ENCODE measurements at regions not wholly inside any gene's neighbourhood (a gene's known extent, or its start where the extent isn't known, plus 50 kb on each side); places are given as distances from the start of the nearest gene placed in this dataset.

DNA sequence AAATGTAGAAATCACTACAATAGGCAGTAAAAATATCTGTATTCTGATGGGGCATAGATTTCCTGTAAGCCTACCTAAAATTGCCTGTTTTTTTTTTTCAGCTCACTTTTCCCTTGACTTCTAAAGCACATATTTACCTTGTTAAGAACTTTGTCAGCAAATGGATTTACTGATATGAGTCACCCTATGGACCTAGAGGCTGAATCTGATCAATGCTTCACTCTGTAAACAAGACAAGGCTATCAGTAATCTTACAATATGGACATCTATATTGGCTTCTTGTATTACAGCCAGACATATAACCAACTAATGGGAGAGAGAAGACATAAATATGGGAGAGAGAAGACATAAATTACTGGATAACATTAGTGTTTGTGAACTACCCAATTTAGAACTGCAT is 792.7 kb upstream of the CHD1 start:
- H3K4me3 Mint-ChIP-seq, result no peak overlapping the region
- no peaks in the 10 kb centered on the region for H3K27me3 Mint-ChIP-seq (ENCODE audit: low read depth)
- no peaks in the 10 kb centered on the region for H3K4me1 Mint-ChIP-seq
- no peaks in the 10 kb centered on the region for H3K9me3 Mint-ChIP-seq
- no peaks in the 10 kb centered on the region for H3K36me3 Mint-ChIP-seq (ENCODE audit: low read depth)
- TF ChIP-seq, protein P1, sequence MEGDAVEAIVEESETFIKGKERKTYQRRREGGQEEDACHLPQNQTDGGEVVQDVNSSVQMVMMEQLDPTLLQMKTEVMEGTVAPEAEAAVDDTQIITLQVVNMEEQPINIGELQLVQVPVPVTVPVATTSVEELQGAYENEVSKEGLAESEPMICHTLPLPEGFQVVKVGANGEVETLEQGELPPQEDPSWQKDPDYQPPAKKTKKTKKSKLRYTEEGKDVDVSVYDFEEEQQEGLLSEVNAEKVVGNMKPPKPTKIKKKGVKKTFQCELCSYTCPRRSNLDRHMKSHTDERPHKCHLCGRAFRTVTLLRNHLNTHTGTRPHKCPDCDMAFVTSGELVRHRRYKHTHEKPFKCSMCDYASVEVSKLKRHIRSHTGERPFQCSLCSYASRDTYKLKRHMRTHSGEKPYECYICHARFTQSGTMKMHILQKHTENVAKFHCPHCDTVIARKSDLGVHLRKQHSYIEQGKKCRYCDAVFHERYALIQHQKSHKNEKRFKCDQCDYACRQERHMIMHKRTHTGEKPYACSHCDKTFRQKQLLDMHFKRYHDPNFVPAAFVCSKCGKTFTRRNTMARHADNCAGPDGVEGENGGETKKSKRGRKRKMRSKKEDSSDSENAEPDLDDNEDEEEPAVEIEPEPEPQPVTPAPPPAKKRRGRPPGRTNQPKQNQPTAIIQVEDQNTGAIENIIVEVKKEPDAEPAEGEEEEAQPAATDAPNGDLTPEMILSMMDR (IDR thresholded peaks at IDR 0.05; ENCODE audit: unreplicated experiment in 3 of 3), result no peak
- H3K27ac Mint-ChIP-seq, result no peak overlapping the region

DNA sequence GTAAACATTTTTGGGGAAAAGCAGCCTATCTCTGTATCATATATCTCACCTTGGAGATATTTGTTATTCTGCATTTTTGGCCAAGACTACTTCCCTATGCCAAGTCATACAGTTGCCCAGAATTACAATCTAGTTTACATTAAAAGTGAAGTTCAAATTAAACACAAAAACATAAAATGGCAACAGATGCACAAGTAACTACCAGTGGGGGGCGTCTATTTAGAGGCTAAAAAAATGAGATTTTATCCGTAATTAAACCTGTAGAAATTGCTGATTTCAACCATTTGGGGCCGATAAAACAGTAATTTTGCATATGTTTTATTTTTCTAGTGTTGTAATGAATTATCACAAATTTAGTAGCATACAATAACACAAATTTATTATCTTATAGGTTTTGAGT is 787.1 kb upstream of the CHD1 start:
- Mint-ChIP-seq H3K36me3 (ENCODE audit: low read depth) (no peaks in the 10 kb centered on the region), H3K9me3 (peaks cover 9% of the 10 kb centered on the region), H3K4me1 (no peaks in the 10 kb centered on the region), H3K27me3 (ENCODE audit: low read depth) (no peaks in the 10 kb centered on the region), H3K4me3 (no peak overlapping the region), H3K27ac (no peak overlapping the region)
- TF ChIP-seq, protein P1 (IDR thresholded peaks at IDR 0.05; ENCODE audit: unreplicated experiment in 3 of 3), result no peak

DNA sequence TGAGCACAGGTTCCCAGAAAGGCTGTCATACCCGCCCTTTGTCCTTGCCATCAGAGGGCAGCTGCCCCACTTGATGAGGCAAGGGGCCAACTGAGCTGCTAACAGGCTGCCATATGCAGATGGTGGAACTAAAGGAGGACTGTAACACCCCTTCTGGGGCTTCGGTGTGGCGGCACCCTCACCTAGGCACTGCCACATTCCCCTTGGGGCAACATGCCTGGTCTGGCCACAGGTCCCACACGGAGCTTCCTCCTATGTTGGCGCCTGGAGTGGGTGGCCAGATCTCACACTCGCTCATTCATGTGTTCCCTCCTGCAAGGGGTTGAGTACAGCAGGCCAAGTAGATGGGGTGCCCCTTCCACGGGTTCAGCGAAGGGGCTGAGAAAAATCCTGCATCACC is 777.4 kb upstream of the CHD1 start:
- H3K4me3 Mint-ChIP-seq, result no peak overlapping the region
- TF ChIP-seq, protein P1 (IDR thresholded peaks at IDR 0.05; ENCODE audit: unreplicated experiment in 3 of 3), result no peak
- no peaks in the 10 kb centered on the region for H3K4me1 Mint-ChIP-seq
- no peaks in the 10 kb centered on the region for H3K36me3 Mint-ChIP-seq (ENCODE audit: low read depth)
- H3K27me3 Mint-ChIP-seq (ENCODE audit: low read depth), result peaks cover 3% of the 10 kb centered on the region
- peaks cover 5% of the 10 kb centered on the region for H3K9me3 Mint-ChIP-seq
- H3K27ac Mint-ChIP-seq, result no peak overlapping the region

DNA sequence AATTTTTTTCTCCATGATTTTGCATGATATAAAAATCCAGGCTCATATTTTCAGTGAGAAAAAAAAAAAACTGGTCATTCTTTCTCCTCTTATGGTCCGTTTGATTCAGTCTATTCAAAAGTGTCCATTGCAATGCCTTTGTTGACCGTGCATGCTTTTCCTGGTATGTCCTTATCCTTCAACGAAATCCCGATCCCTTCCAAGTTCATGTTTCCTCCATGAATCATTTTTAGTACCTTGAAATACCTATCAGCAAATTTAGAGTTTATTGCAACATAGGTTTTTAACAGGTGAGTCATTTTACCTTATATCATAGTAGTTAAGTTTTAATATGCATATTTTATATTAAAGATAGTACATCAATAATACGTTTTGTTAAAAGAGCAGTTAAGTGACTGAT is 773.8 kb upstream of the CHD1 start:
- Mint-ChIP-seq H3K4me3 (no peak overlapping the region), H3K27me3 (ENCODE audit: low read depth) (peaks cover 3% of the 10 kb centered on the region), H3K36me3 (ENCODE audit: low read depth) (no peaks in the 10 kb centered on the region), H3K4me1 (no peaks in the 10 kb centered on the region), H3K9me3 (no peaks in the 10 kb centered on the region), H3K27ac (no peak overlapping the region)
- TF ChIP-seq, protein P1 (IDR thresholded peaks at IDR 0.05; ENCODE audit: unreplicated experiment in 3 of 3), result no peak

DNA sequence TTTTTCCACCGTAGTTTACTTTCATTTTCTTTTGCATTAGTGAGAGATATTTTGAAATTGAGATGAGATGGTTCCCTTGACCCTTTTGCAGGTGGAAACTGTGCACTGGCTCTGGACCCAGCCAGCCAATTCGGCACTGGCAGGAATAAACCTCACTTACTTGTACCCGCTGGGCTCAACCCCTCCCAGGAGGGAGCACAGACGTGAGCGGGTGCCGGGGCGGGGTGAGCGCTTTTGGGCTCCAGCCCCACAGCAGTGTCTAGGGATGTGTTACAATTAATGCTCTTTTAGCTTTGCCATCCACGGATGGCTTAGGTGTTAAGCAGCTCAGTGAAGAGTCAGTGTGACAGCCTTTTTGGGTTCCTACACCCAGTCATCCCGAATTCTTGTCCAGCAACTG is 766.1 kb upstream of the CHD1 start:
- H3K4me3 Mint-ChIP-seq, result no peak overlapping the region
- H3K27ac Mint-ChIP-seq, result no peak overlapping the region
- no peaks in the 10 kb centered on the region for H3K9me3 Mint-ChIP-seq
- H3K4me1 Mint-ChIP-seq, result no peaks in the 10 kb centered on the region
- H3K27me3 Mint-ChIP-seq (ENCODE audit: low read depth), result no peaks in the 10 kb centered on the region
- no peaks in the 10 kb centered on the region for H3K36me3 Mint-ChIP-seq (ENCODE audit: low read depth)
- TF ChIP-seq, protein P1 (IDR thresholded peaks at IDR 0.05; ENCODE audit: unreplicated experiment in 3 of 3), result no peak

DNA sequence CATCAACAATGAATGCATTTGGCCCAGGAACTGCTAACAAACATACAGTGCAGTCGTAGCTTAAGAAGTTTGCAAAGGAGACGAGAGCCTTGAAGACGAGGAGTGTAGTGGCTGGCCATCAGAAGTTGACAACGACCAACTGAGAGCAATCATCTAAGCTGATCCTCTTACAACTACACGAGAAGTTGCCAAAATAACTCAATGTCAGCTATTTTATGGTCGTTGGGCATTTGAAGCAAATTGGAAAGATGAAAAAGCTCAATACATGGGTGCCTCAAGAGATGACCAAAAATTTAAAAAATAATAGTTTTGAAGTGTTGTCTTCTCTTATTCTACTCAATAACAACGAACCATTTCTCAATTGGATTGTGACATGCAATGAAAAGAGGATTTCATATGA is 757.7 kb upstream of the CHD1 start:
- TF ChIP-seq, protein P1 (IDR thresholded peaks at IDR 0.05; ENCODE audit: unreplicated experiment in 3 of 3), result no peak
- Mint-ChIP-seq H3K36me3 (ENCODE audit: low read depth) (no peaks in the 10 kb centered on the region), H3K27me3 (ENCODE audit: low read depth) (no peaks in the 10 kb centered on the region), H3K4me1 (no peaks in the 10 kb centered on the region), H3K27ac (no peak overlapping the region), H3K4me3 (no peak overlapping the region), H3K9me3 (no peaks in the 10 kb centered on the region)

All from nephron (organoid).